Right lobe of liver (tissue), 6 donors: ENCODE measurements at regions not wholly inside any gene's neighbourhood (a gene's known extent, or its start where the extent isn't known, plus 50 kb on each side); places are given as distances from the start of the nearest gene placed in this dataset.

Source experiments
- ATAC-seq, 4 donors: fragments of 200-7000 bp; cut with Tn5 transposase; one replicate each; pipeline ENCODE4 v1.9.1; 2020; ENCODE audit warnings: mild to moderate bottlenecking in 4 of 4, moderate library complexity in 4 of 4
- DNase-seq, 3 donors: peaks; one replicate each; pipeline ENCODE4 v3.0.0-alpha.2; 2020
- H3K27ac ChIP-seq, 3 donors: fragments of 200-600 bp; one replicate each; pipeline ENCODE4 v1.8.0; 2022
- H3K27me3 ChIP-seq, 2 donors: fragments of 200-600 bp; one replicate each; pipeline ENCODE4 v1.8.0; 2022
- H3K36me3 ChIP-seq, 4 donors: fragments of 200-600 bp; sonication (generic) in 1 of 4; one replicate each; pipeline versions ENCODE4 v1.5.1 to v1.8.0; 2017 to 2022; ENCODE audit warnings: control low read depth in 1 of 4
- H3K4me1 ChIP-seq, 4 donors: fragments of 200-600 bp; sonication (generic) in 1 of 4; one replicate each; pipeline versions ENCODE4 v1.5.1 to v1.8.0; 2017 to 2022; ENCODE audit warnings: control low read depth in 1 of 4
- H3K4me3 ChIP-seq, 3 donors: fragments of 200-600 bp; one replicate each; pipeline ENCODE4 v1.8.0; 2022
- H3K9me3 ChIP-seq, 4 donors: fragments of 200-600 bp; sonication (generic) in 1 of 4; one replicate each; pipeline versions ENCODE4 v1.5.1 to v1.8.0; 2017 to 2022; ENCODE audit warnings: control low read depth in 1 of 4
- CTCF ChIP-seq, 4 donors: fragments of 200-600 bp in 3 of 4; fragments of 450-650 bp in 1 of 4; IDR thresholded peaks; one replicate each; pipeline versions ENCODE4 v1.5.1 to v1.8.0; 2016 to 2022; ENCODE audit warnings: antibody characterized with exemption in 4 of 4, mild to moderate bottlenecking in 2 of 4
- POLR2A ChIP-seq: fragments of 450-650 bp; IDR thresholded peaks from one replicate; pipeline ENCODE4 v1.6.1; 2017; ENCODE audit warnings: antibody characterized with exemption, mild to moderate bottlenecking
- WGBS: methylation state at CpG from one replicate; pipeline ENCODE4 v1.1.6; 2018; ENCODE audit warnings: low coverage, low lambda C conversion rate; ENCODE audit not compliant: insufficient coverage; ENCODE audit errors: missing lambda C conversion rate; 5-methylcytosine and 5-hydroxymethylcytosine counted together
- intact Hi-C, 2 donors: fragments of 100-400 bp; cut with DNase I; formaldehyde crosslinking; loops; one replicate each; pipeline versions ENCODE4 v1.11.2 to v1.14.1; 2022
- donor health status: DM: no; HTN: yes; CAD: no.
- donor health status: DM: no; HTN: no; CAD: no.
- donor health status: DM: no; HTN: no; CAD: no.
- donor health status: DM: no; HTN: yes; CAD: no.
- donor health status: DM: no; HTN: yes; CAD: no.

- no peak for ATAC-seq
These were observed 571.7 kb downstream of the KCTD16 start for GRCh38 chr5:144742361-144742760.

GRCh38 chr5:144731786-144732185, 561.1 kb downstream of the KCTD16 start:
- TF ChIP-seq POLR2A: no peak
- TF ChIP-seq CTCF (IDR thresholded peaks at IDR 0.05): no peak
- Histone ChIP-seq H3K4me3 (no peak overlapping the region), H3K4me1 (no peaks in the 10 kb centered on the region), H3K9me3 (no peaks in the 10 kb centered on the region), H3K27ac (no peak overlapping the region), H3K36me3 (no peaks in the 10 kb centered on the region), H3K27me3 (no peaks in the 10 kb centered on the region)
- no peak for ATAC-seq
- WGBS: 23% methylated on average over 1 of the region's 1 CpG
- no peak for DNase-seq
- intact Hi-C loops: no loop called here

More at GRCh38 chr5:144742361-144742760, 571.7 kb downstream of the KCTD16 start:
- H3K9me3 ChIP-seq: no peaks in the 10 kb centered on the region
- intact Hi-C loops: no loop called here
- H3K4me3 ChIP-seq: no peak overlapping the region
- WGBS: 29% methylated on average over 1 of the region's 1 CpG
- no peak for TF ChIP-seq POLR2A
- no peak for TF ChIP-seq CTCF (IDR thresholded peaks at IDR 0.05)
- H3K4me1 ChIP-seq: no peaks in the 10 kb centered on the region
- H3K27ac ChIP-seq: no peak overlapping the region
- H3K27me3 ChIP-seq: no peaks in the 10 kb centered on the region
- H3K36me3 ChIP-seq: no peaks in the 10 kb centered on the region
- DNase-seq: no peak

- H3K27ac ChIP-seq: no peak overlapping the region
- intact Hi-C loops: no loop called here
- H3K9me3 ChIP-seq: no peaks in the 10 kb centered on the region
- no peak for TF ChIP-seq CTCF (IDR thresholded peaks at IDR 0.05)
- TF ChIP-seq POLR2A: no peak
- ATAC-seq (no peak), DNase-seq (no peak)
- H3K4me1 ChIP-seq: no peaks in the 10 kb centered on the region
- no peaks in the 10 kb centered on the region for H3K36me3 ChIP-seq
- WGBS: 46% methylated on average over 3 of the region's 3 CpGs
- H3K27me3 ChIP-seq: no peaks in the 10 kb centered on the region
- no peak overlapping the region for H3K4me3 ChIP-seq
These were observed 541.4 kb downstream of the KCTD16 start for GRCh38 chr5:144712090-144712489.

- intact Hi-C loops: no loop called here
- H3K9me3 ChIP-seq: no peaks in the 10 kb centered on the region
- ATAC-seq (no peak), DNase-seq (no peak)
- 47% methylated on average over 2 of the region's 2 CpGs for WGBS
- H3K4me1 ChIP-seq: no peaks in the 10 kb centered on the region
- H3K36me3 ChIP-seq: no peaks in the 10 kb centered on the region
- H3K27me3 ChIP-seq: no peaks in the 10 kb centered on the region
- H3K27ac ChIP-seq: no peak overlapping the region
- TF ChIP-seq POLR2A (no peak), CTCF (IDR thresholded peaks at IDR 0.05) (no peak)
- H3K4me3 ChIP-seq: no peak overlapping the region
These were observed 540.5 kb downstream of the KCTD16 start for GRCh38 chr5:144711172-144711571.

- TF ChIP-seq POLR2A (no peak), CTCF (IDR thresholded peaks at IDR 0.05) (no peak)
- Histone ChIP-seq H3K27me3 (no peaks in the 10 kb centered on the region), H3K4me1 (no peaks in the 10 kb centered on the region), H3K4me3 (no peak overlapping the region), H3K27ac (no peak overlapping the region), H3K9me3 (peaks cover 0 to 2% (median 0%) of the 10 kb centered on the region in 4 donors), H3K36me3 (no peaks in the 10 kb centered on the region)
- intact Hi-C loops: no loop called here
- WGBS: 49% methylated on average over 2 of the region's 2 CpGs
- no peak for DNase-seq
- no peak for ATAC-seq
These were observed 540.0 kb downstream of the KCTD16 start for GRCh38 chr5:144710637-144711036.
